ENCODE measurements at regions not wholly inside any gene's neighbourhood (a gene's known extent, or its start where the extent isn't known, plus 50 kb on each side); places are given as distances from the start of the nearest gene placed in this dataset.

DNA sequence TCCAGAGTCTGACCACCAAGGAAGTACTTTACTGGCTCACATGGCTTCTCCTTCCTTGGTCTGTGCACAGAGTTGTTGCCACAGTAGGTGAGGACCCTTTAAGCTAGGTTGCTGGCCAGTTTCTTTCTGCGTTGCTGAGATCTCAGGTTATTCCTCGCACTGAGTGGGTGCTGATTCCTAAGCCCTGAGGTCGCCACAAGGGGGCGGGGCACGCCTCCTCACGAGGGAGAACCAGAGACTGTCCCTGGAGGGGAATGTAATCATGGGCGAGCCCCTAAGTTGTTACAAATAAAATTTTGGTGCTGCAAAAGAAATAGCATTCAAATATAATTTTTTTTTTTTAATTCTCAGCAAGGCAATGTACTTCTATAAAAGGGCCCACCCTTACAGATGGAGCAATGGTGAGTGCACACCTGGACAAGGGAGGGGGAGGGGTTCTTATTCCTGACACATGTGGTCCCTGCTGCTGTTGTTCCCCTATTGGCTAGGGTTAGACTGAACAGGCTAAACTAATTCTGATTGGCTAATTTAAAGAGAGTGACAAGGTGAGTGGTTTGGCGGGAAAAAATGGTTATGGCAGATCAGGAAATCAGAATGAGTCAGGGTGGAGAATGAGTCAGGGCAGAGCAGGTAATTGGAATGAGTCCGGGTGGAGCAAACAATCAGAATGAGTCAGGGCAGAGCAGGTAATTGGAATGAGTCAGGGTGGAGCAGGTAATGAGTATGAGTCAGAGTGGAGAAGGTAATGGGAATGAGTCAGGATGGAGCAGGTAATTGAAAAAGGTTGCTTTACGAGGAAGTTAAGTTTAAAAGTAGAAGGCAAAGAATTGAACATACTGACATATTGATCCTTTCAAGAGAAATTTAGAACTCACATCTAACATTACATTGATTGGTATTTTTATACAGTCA lies 107.5 kb downstream of the VSIG4 start:
- no peak overlapping the region for H3K4ac ChIP-seq (ENCODE audit: low read depth, low read length)
- no peak overlapping the region for H3K18ac ChIP-seq (ENCODE audit: insufficient read length, low read depth, low read length)
- H4K20me1 ChIP-seq (ENCODE audit: control insufficient read depth, insufficient read depth, insufficient read length): no peaks in the 10 kb centered on the region
- H3K9ac ChIP-seq (ENCODE audit: extremely low read depth, insufficient read length, low read length): no peak overlapping the region
- H3T11ph ChIP-seq (ENCODE audit: low read length): no peak overlapping the region
- H2AK5ac ChIP-seq (ENCODE audit: insufficient read length, low read length): no peak overlapping the region
- no peak for DNase-seq
- Mint-ChIP-seq H3K36me3 (ENCODE audit: insufficient read depth in 1 of 3, low read depth in 3 of 3) (peaks cover 9 to 15% (median 9%) of the 10 kb centered on the region in 3 experiments; a peak in 6 of 7 replicates), H3K9me3 (peaks cover 56 to 62% of the 10 kb centered on the region in 2 experiments), H3K4me1 (peaks cover 3 to 8% of the 10 kb centered on the region in 2 experiments), H3K27ac (no peak overlapping the region), H3K27me3 (ENCODE audit: low read depth) (no peaks in the 10 kb centered on the region; the same call in 1 of the 2 replicates), H3K4me3 (no peak overlapping the region)
- H4K5ac ChIP-seq (ENCODE audit: insufficient read length, low read depth, low read length): no peak overlapping the region
- TF ChIP-seq, protein P1, sequence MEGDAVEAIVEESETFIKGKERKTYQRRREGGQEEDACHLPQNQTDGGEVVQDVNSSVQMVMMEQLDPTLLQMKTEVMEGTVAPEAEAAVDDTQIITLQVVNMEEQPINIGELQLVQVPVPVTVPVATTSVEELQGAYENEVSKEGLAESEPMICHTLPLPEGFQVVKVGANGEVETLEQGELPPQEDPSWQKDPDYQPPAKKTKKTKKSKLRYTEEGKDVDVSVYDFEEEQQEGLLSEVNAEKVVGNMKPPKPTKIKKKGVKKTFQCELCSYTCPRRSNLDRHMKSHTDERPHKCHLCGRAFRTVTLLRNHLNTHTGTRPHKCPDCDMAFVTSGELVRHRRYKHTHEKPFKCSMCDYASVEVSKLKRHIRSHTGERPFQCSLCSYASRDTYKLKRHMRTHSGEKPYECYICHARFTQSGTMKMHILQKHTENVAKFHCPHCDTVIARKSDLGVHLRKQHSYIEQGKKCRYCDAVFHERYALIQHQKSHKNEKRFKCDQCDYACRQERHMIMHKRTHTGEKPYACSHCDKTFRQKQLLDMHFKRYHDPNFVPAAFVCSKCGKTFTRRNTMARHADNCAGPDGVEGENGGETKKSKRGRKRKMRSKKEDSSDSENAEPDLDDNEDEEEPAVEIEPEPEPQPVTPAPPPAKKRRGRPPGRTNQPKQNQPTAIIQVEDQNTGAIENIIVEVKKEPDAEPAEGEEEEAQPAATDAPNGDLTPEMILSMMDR (conservative IDR thresholded peaks at IDR 0.05): peak; percentile 55; the same call in 2 of the 3 replicates
- H4K8ac ChIP-seq (replicated peaks; ENCODE audit: insufficient read length, low read depth, low read length): no peak overlapping the region
- H3K23me2 ChIP-seq (ENCODE audit: insufficient read length, low read depth, low read length, poor library complexity, severe bottlenecking): no peaks in the 10 kb centered on the region
- no peak overlapping the region for H2AFZ ChIP-seq (ENCODE audit: low read length)
- H3K9me3 ChIP-seq (ENCODE audit: control insufficient read depth, low read depth, low read length): peaks cover 28% of the 10 kb centered on the region
- no peak overlapping the region for H3K14ac ChIP-seq (ENCODE audit: insufficient read depth, low read length)
- no peak overlapping the region for H3K27ac ChIP-seq (ENCODE audit: insufficient read length, low read depth, low read length)
- no peaks in the 10 kb centered on the region for H3K79me2 ChIP-seq (ENCODE audit: insufficient read depth, low read length)
- H3K4me1 ChIP-seq (ENCODE audit: insufficient read depth, low read length): no peaks in the 10 kb centered on the region
- no peak overlapping the region for H2BK12ac ChIP-seq (ENCODE audit: insufficient read length, low read depth, low read length)
- no peaks in the 10 kb centered on the region for H3K27me3 ChIP-seq (ENCODE audit: insufficient read depth, low read length)
- no peak overlapping the region for H3K23ac ChIP-seq (ENCODE audit: insufficient read length, low read depth, low read length)
- no peak overlapping the region for H4K91ac ChIP-seq (ENCODE audit: insufficient read length, low read depth, low read length)
- H2BK5ac ChIP-seq (ENCODE audit: insufficient read length, low read length): no peak overlapping the region
- H2BK15ac ChIP-seq (ENCODE audit: low read depth, low read length): no peak overlapping the region
- H3K79me1 ChIP-seq (ENCODE audit: insufficient read depth, low read depth, low read length, poor library complexity, severe bottlenecking): no peaks in the 10 kb centered on the region
- H3K56ac ChIP-seq (ENCODE audit: insufficient read length, low read depth, low read length): no peak overlapping the region
- no peak overlapping the region for H2BK120ac ChIP-seq (ENCODE audit: low read depth, low read length, poor library complexity, severe bottlenecking)
- H2BK20ac ChIP-seq (ENCODE audit: low read depth, low read length, poor library complexity, severe bottlenecking): no peak overlapping the region
- WGBS (ENCODE audit: extremely low coverage, insufficient read length, low lambda C conversion rate): no CpG with 5 or more reads among the region's 10 CpGs
- no peak overlapping the region for H3K4me2 ChIP-seq (ENCODE audit: insufficient read depth, insufficient read length, low read length)
